A549 (cell line): ENCODE measurements at regions not wholly inside any gene's neighbourhood (a gene's known extent, or its start where the extent isn't known, plus 50 kb on each side); places are given as distances from the start of the nearest gene placed in this dataset.

Source experiments
- ATAC-seq, 2 experiments: fragments of 200-7000 bp in 1 of 2; fragments of >200 bp in 1 of 2; cut with Nextera tagmentation in 1 of 2; cut with Tn5 transposase in 1 of 2; 3 replicates each; pipeline versions ENCODE4 v1.8.0 to v1.9.1; 2018 to 2020; ENCODE audit warnings: mild to moderate bottlenecking in 1 of 2, moderate library complexity in 1 of 2
- CTCF ChIA-PET: fragments of 300-600 bp; sonication (Branson Sonifier 250); formaldehyde crosslinking; extraction: SDS; loops from one replicate; lab custom pipeline; 2021; ENCODE audit warnings: antibody characterized with exemption, inconsistent platforms; lab: Yijun Ruan, JAX
- POLR2A ChIA-PET: fragments of 350-600 bp; formaldehyde crosslinking; extraction: SDS; loops from one replicate; lab custom pipeline; 2021; ENCODE audit warnings: antibody characterized with exemption, inconsistent platforms; lab: Yijun Ruan, JAX
- DNase-seq, 2 experiments: peaks; one replicate each; pipeline versions ENCODE4 v3.0.0 to v3.0.0-alpha.2; 2011 to 2016; ENCODE audit warnings: low read depth in 1 of 2, low spot score in 1 of 2
- FAIRE-seq: peaks from 2 replicates; lab custom pipeline; 2011; peaks lifted over from hg19 to GRCh38; lab: Jason Lieb, UNC
- H3K27ac ChIP-seq, 2 experiments: fragments of >200 bp; sonication (Bioruptor Twin); formaldehyde crosslinking; 3 replicates each; pipeline ENCODE4 v1.5.1; 2016 to 2017
- H3K4me1 ChIP-seq: fragments of >200 bp; sonication (Bioruptor Twin); formaldehyde crosslinking; 3 replicates; pipeline ENCODE4 v1.6.1; 2016
- H3K4me2 ChIP-seq: fragments of >200 bp; sonication (Bioruptor Twin); formaldehyde crosslinking; 3 replicates; pipeline ENCODE4 v1.6.1; 2016
- H3K4me3 ChIP-seq: fragments of >200 bp; sonication (Bioruptor Twin); formaldehyde crosslinking; 3 replicates; pipeline ENCODE4 v1.5.1; 2016
- H3K9me3 ChIP-seq: fragments of >200 bp; sonication (Bioruptor Twin); formaldehyde crosslinking; 3 replicates; pipeline ENCODE4 v1.6.1; 2016
- CBX2 ChIP-seq: fragments of 200-600 bp; sonication (generic); IDR thresholded peaks from 2 replicates; pipeline ENCODE4 v1.6.1; 2016; ENCODE audit warnings: low read depth, mild to moderate bottlenecking, borderline replicate concordance
- CBX8 ChIP-seq: fragments of 200-600 bp; sonication (generic); IDR thresholded peaks from 2 replicates; pipeline ENCODE4 v1.6.1; 2016
- CEBPB ChIP-seq, 2 experiments: fragments of >200 bp in 1 of 2; sonication (Bioruptor Twin) in 1 of 2; formaldehyde crosslinking in 1 of 2; IDR thresholded peaks; 2 replicates each; pipeline ENCODE4 v1.6.1; 2012 to 2016
- CHD2 ChIP-seq: fragments of 150-350 bp; IDR thresholded peaks from 2 replicates; pipeline ENCODE4 v1.6.1; 2014; ENCODE audit warnings: low read length; ENCODE audit not compliant: partially characterized antibody
- CHD4 ChIP-seq: fragments of 200-600 bp; sonication (generic); IDR thresholded peaks from 2 replicates; pipeline ENCODE4 v1.6.1; 2016; ENCODE audit warnings: antibody characterized with exemption, mild to moderate bottlenecking, borderline replicate concordance
- CTCF ChIP-seq: fragments of >200 bp; sonication (Bioruptor Twin); formaldehyde crosslinking; IDR thresholded peaks from 3 replicates; pipeline ENCODE4 v1.5.1; 2016
- EHF ChIP-seq: fragments of 250-450 bp; sonication (Bioruptor Pico); IDR thresholded peaks from 2 replicates; pipeline ENCODE4 v1.5.0; 2020; ENCODE audit warnings: mild to moderate bottlenecking
- ESRRA ChIP-seq: fragments of 150-350 bp; IDR thresholded peaks from 2 replicates; pipeline ENCODE4 v1.6.1; 2014; ENCODE audit warnings: mild to moderate bottlenecking, low read length, borderline replicate concordance
- FOSL2 ChIP-seq, 2 experiments: fragments of 450-650 bp in 1 of 2; fragments of >200 bp in 1 of 2; sonication (Bioruptor Twin) in 1 of 2; formaldehyde crosslinking; IDR thresholded peaks; 2 replicates each; pipeline versions ENCODE4 v1.5.0 to v1.6.1; 2016 to 2020; ENCODE audit warnings: mild to moderate bottlenecking in 1 of 2, moderate library complexity in 1 of 2
- FOXS1 ChIP-seq: fragments of 250-450 bp; sonication (Bioruptor Pico); IDR thresholded peaks from 2 replicates; pipeline ENCODE4 v1.5.0; 2020; ENCODE audit warnings: mild to moderate bottlenecking, moderate library complexity
- GATA3 ChIP-seq: IDR thresholded peaks from 2 replicates; pipeline ENCODE4 v1.6.1; 2012; ENCODE audit warnings: borderline replicate concordance
- HDAC2 ChIP-seq: fragments of 200-600 bp; sonication (generic); IDR thresholded peaks from 2 replicates; pipeline ENCODE4 v1.6.1; 2016
- HOXA7 ChIP-seq: fragments of 250-450 bp; sonication (Bioruptor Pico); IDR thresholded peaks from 2 replicates; pipeline ENCODE4 v1.5.0; 2020; ENCODE audit warnings: mild to moderate bottlenecking, moderate library complexity
- HOXB13 ChIP-seq: fragments of 250-450 bp; sonication (Bioruptor Pico); IDR thresholded peaks from 2 replicates; pipeline ENCODE4 v1.5.0; 2020; ENCODE audit warnings: low read depth, mild to moderate bottlenecking, moderate library complexity
- KDM5A ChIP-seq: fragments of 200-600 bp; sonication (generic); IDR thresholded peaks from 2 replicates; pipeline ENCODE4 v1.6.1; 2016; ENCODE audit warnings: antibody characterized with exemption, mild to moderate bottlenecking
- MAFK ChIP-seq: fragments of 450-650 bp; IDR thresholded peaks from 2 replicates; pipeline ENCODE4 v1.6.1; 2014; ENCODE audit not compliant: partially characterized antibody
- MYC ChIP-seq: IDR thresholded peaks from 2 replicates; pipeline ENCODE4 v1.6.1; 2012; ENCODE audit warnings: mild to moderate bottlenecking, inconsistent platforms, low read length, improper control_type of control experiment, borderline replicate concordance
- NPAS2 ChIP-seq: fragments of 250-450 bp; sonication (Bioruptor Pico); IDR thresholded peaks from 2 replicates; pipeline ENCODE4 v1.8.0; 2022; ENCODE audit warnings: mild to moderate bottlenecking, moderate library complexity, borderline replicate concordance
- NR3C1 ChIP-seq: fragments of >200 bp; sonication (Bioruptor Twin); formaldehyde crosslinking; IDR thresholded peaks from 3 replicates; pipeline ENCODE4 v1.6.1; 2017
- POLR2A ChIP-seq: IDR thresholded peaks from 2 replicates; pipeline ENCODE4 v1.6.1; 2012; ENCODE audit warnings: mild to moderate bottlenecking, low read length
- RAD21 ChIP-seq, 2 experiments: fragments of >200 bp in 1 of 2; sonication (Bioruptor Twin) in 1 of 2; formaldehyde crosslinking in 1 of 2; IDR thresholded peaks in 1 of 2; conservative IDR thresholded peaks in 1 of 2; 2 replicates in 1 of 2; 3 replicates in 1 of 2; pipeline ENCODE4 v1.6.1; 2012 to 2018; ENCODE audit warnings: inconsistent platforms in 1 of 2
- RFX5 ChIP-seq: fragments of 450-650 bp; IDR thresholded peaks from 2 replicates; pipeline ENCODE4 v1.7.1; 2014; ENCODE audit warnings: antibody characterized with exemption, mild to moderate bottlenecking, moderate library complexity
- RNF2 ChIP-seq: fragments of 200-600 bp; sonication (generic); IDR thresholded peaks from 2 replicates; pipeline ENCODE4 v1.6.1; 2016; ENCODE audit warnings: low read depth, mild to moderate bottlenecking, antibody characterized with exemption, moderate library complexity, borderline replicate concordance
- SREBF2 ChIP-seq: fragments of 450-650 bp; IDR thresholded peaks from 2 replicates; pipeline ENCODE4 v1.6.1; 2014; ENCODE audit warnings: mild to moderate bottlenecking, moderate library complexity
- TFCP2L1 ChIP-seq: fragments of 250-450 bp; sonication (Bioruptor Pico); IDR thresholded peaks from 2 replicates; pipeline ENCODE4 v1.5.0; 2021; ENCODE audit warnings: mild to moderate bottlenecking
- ZC3H11A ChIP-seq: fragments of 450-650 bp; IDR thresholded peaks from 2 replicates; pipeline ENCODE4 v1.6.1; 2014; ENCODE audit warnings: antibody characterized with exemption, mild to moderate bottlenecking
- ZNF302 ChIP-seq: fragments of 250-450 bp; sonication (Bioruptor Pico); IDR thresholded peaks from 2 replicates; pipeline ENCODE4 v1.9.0; 2021; ENCODE audit warnings: inconsistent platforms, mild to moderate bottlenecking, moderate library complexity
- WGBS: methylation state at CpG from one replicate; pipeline ENCODE4 v1.1.6; 2017; ENCODE audit errors: missing lambda C conversion rate; 5-methylcytosine and 5-hydroxymethylcytosine counted together
- TF ChIP-seq, protein P1 (sequence below): fragments of 150-350 bp; IDR thresholded peaks from 2 replicates; pipeline ENCODE4 v1.6.1; 2014; ENCODE audit warnings: low read depth, mild to moderate bottlenecking, low read length
- TF ChIP-seq, protein P2 (sequence below): fragments of 450-650 bp; IDR thresholded peaks from 2 replicates; pipeline ENCODE4 v1.6.1; 2014; ENCODE audit warnings: antibody characterized with exemption

DNA sequence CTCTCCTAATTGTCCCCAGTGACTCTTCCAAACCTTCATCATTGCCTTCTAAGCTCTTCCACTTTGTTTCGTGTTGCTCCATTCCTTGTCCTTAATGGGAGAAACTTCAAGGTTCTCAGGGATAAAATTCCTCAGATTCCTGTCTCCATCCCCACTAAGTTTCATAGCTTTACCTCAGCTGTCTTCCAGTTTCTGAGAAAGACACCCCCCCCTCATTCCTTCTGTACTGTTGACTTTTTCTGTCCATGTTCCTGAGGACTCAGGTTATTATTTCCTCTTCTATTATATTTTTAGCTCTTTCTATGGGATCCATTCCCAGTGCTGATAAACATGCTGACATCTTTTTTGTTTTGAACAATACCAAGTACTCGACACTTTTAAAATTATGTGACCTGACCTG lies 215.3 kb upstream of the PTGFR start:
- H3K4me2 ChIP-seq: no peak overlapping the region
- no peak for TF ChIP-seq SREBF2
- no peak for TF ChIP-seq CBX2
- TF ChIP-seq NPAS2 (CRISPR knock-in tag): no peak
- TF ChIP-seq CHD4: no peak

GRCh38 chr1:78275906-78276685 lies 214.7 kb upstream of the PTGFR start:
- no peak overlapping the region for H3K4me2 ChIP-seq
- ATAC-seq (no peak), FAIRE-seq (no peak), DNase-seq (no peak)
- H3K4me1 ChIP-seq: no peaks in the 10 kb centered on the region
- ChIA-PET POLR2A (no interaction called here), CTCF (no interaction called here)
- H3K4me3 ChIP-seq: no peak overlapping the region
- no peak overlapping the region for H3K27ac ChIP-seq
- H3K9me3 ChIP-seq: no peaks in the 10 kb centered on the region
- no peak for TF ChIP-seq RAD21 (conservative IDR thresholded peaks at IDR 0.05 in 1 of 2, IDR thresholded peaks at IDR 0.05 in 1 of 2)
- TF ChIP-seq TFCP2L1: no peak
- TF ChIP-seq NR3C1: no peak
- TF ChIP-seq POLR2A: no peak
- TF ChIP-seq CBX8: no peak
- no peak for TF ChIP-seq HDAC2
- no peak for TF ChIP-seq RFX5
- no peak for TF ChIP-seq CTCF
- no peak for TF ChIP-seq MAFK
- TF ChIP-seq ESRRA: no peak
- no peak for TF ChIP-seq RNF2
- TF ChIP-seq ZC3H11A: no peak
- TF ChIP-seq, protein P1, sequence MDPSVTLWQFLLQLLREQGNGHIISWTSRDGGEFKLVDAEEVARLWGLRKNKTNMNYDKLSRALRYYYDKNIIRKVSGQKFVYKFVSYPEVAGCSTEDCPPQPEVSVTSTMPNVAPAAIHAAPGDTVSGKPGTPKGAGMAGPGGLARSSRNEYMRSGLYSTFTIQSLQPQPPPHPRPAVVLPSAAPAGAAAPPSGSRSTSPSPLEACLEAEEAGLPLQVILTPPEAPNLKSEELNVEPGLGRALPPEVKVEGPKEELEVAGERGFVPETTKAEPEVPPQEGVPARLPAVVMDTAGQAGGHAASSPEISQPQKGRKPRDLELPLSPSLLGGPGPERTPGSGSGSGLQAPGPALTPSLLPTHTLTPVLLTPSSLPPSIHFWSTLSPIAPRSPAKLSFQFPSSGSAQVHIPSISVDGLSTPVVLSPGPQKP: no peak
- TF ChIP-seq FOXS1 (CRISPR knock-in tag): no peak
- TF ChIP-seq MYC: no peak
- TF ChIP-seq GATA3: no peak
- no peak for TF ChIP-seq HOXB13 (CRISPR knock-in tag)
- no peak for TF ChIP-seq FOSL2 (IDR thresholded peaks at IDR 0.05)
- TF ChIP-seq FOSL2 (CRISPR knock-in tag; IDR thresholded peaks at IDR 0.05): no peak
- WGBS: 0% methylated on average over 3 of the region's 3 CpGs

More for the DNA sequence above, 215.3 kb upstream of the PTGFR start:
- ChIA-PET POLR2A (no interaction called here), CTCF (no interaction called here)
- H3K4me3 ChIP-seq: no peak overlapping the region
- no peak for DNase-seq
- 3% methylated on average over 2 of the region's 2 CpGs for WGBS
- no peaks in the 10 kb centered on the region for H3K4me1 ChIP-seq
- H3K9me3 ChIP-seq: no peaks in the 10 kb centered on the region
- no peak for ATAC-seq
- no peak overlapping the region for H3K27ac ChIP-seq
- FAIRE-seq: no peak

GRCh38 chr1:78277253-78277652 lies 213.5 kb upstream of the PTGFR start:
- Histone ChIP-seq H3K4me2 (no peak overlapping the region), H3K27ac (no peak overlapping the region), H3K4me3 (no peak overlapping the region), H3K9me3 (no peaks in the 10 kb centered on the region), H3K4me1 (no peaks in the 10 kb centered on the region)
- FAIRE-seq: no peak
- CTCF ChIA-PET: no interaction called here
- ATAC-seq: no peak
- no peak for DNase-seq
- POLR2A ChIA-PET: no interaction called here
- TF ChIP-seq CEBPB (IDR thresholded peaks at IDR 0.05) (no peak), CTCF (no peak), CHD2 (no peak), FOXS1 (CRISPR knock-in tag) (no peak), HOXA7 (CRISPR knock-in tag) (no peak), EHF (no peak), NR3C1 (no peak), ZNF302 (CRISPR knock-in tag) (no peak), ESRRA (no peak), KDM5A (no peak), CBX8 (no peak)
- TF ChIP-seq, protein P2, sequence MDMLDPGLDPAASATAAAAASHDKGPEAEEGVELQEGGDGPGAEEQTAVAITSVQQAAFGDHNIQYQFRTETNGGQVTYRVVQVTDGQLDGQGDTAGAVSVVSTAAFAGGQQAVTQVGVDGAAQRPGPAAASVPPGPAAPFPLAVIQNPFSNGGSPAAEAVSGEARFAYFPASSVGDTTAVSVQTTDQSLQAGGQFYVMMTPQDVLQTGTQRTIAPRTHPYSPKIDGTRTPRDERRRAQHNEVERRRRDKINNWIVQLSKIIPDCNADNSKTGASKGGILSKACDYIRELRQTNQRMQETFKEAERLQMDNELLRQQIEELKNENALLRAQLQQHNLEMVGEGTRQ: no peak
